GM12891 (cell line): ENCODE measurements at regions not wholly inside any gene's neighbourhood (a gene's known extent, or its start where the extent isn't known, plus 50 kb on each side); places are given as distances from the start of the nearest gene placed in this dataset.

ENCODE experiments used
- PAX5 ChIP-seq: IDR thresholded peaks from 2 replicates; pipeline ENCODE4 v1.6.1; 2011; ENCODE audit warnings: low read length, moderate library complexity, mild to moderate bottlenecking; ENCODE audit not compliant: insufficient read depth, severe bottlenecking
- POLR2A ChIP-seq: IDR thresholded peaks from 2 replicates; pipeline ENCODE4 v1.6.1; 2011; ENCODE audit warnings: low read depth, low read length, control low read depth
- POLR2AphosphoS5 ChIP-seq: IDR thresholded peaks from 2 replicates; pipeline ENCODE4 v1.6.1; 2011; ENCODE audit warnings: low read depth, low read length, control low read depth
- POU2F2 ChIP-seq: IDR thresholded peaks from 2 replicates; pipeline ENCODE4 v1.6.1; 2011; ENCODE audit warnings: low read depth, mild to moderate bottlenecking, control low read depth, low read length, moderate library complexity
- SPI1 ChIP-seq: IDR thresholded peaks from 2 replicates; pipeline ENCODE4 v1.6.1; 2011; ENCODE audit warnings: low read depth, low read length, control low read depth
- TAF1 ChIP-seq: IDR thresholded peaks from 2 replicates; pipeline ENCODE4 v1.6.1; 2011; ENCODE audit warnings: low read depth, low read length, control low read depth

GRCh38 chr17:79246225-79247190 is 171.9 kb downstream of the ENGASE start:
- TF ChIP-seq POLR2AphosphoS5 (no peak), POLR2A (no peak), SPI1 (no peak), TAF1 (no peak), PAX5 (no peak), POU2F2 (no peak)
